SU-DHL-6 (cell line): ENCODE measurements at regions not wholly inside any gene's neighbourhood (a gene's known extent, or its start where the extent isn't known, plus 50 kb on each side); places are given as distances from the start of the nearest gene placed in this dataset.

Experiments
- H2AFZ ChIP-seq: fragments of 200-600 bp; sonication (generic); 2 replicates; pipeline ENCODE4 v1.6.1; 2014; ENCODE audit warnings: low read depth, mild to moderate bottlenecking, moderate library complexity, mixed read lengths, antibody characterized with exemption, low read length; ENCODE audit not compliant: severe bottlenecking
- H3F3A ChIP-seq: fragments of 200-600 bp; shearing (Covaris generic); 2 replicates; pipeline ENCODE4 v1.6.0; 2016; ENCODE audit warnings: antibody characterized with exemption, mild to moderate bottlenecking; ENCODE audit not compliant: insufficient read depth
- H3K27ac ChIP-seq: fragments of 200-600 bp; sonication (generic); 2 replicates; pipeline ENCODE4 v1.5.1; 2016; ENCODE audit warnings: low read depth, mild to moderate bottlenecking, low read length, moderate library complexity, mixed read lengths
- H3K27me3 ChIP-seq: fragments of 200-600 bp; sonication (generic), shearing (Covaris generic); 2 replicates; pipeline ENCODE4 v1.6.0; 2014; ENCODE audit warnings: mild to moderate bottlenecking, low read length
- H3K36me3 ChIP-seq: fragments of 200-600 bp; sonication (generic); 2 replicates; pipeline ENCODE4 v1.6.1; 2014; ENCODE audit warnings: mild to moderate bottlenecking, low read length, mixed read lengths
- H3K4me2 ChIP-seq: fragments of 300-600, 200-600 bp; shearing (Covaris generic), sonication (generic); 2 replicates; pipeline ENCODE4 v1.6.0; 2014; ENCODE audit warnings: low read length, low read depth, mild to moderate bottlenecking; ENCODE audit not compliant: poor library complexity, severe bottlenecking
- H3K4me3 ChIP-seq: fragments of 200-600 bp; sonication (generic); 2 replicates; pipeline ENCODE4 v1.5.1; 2014; ENCODE audit warnings: antibody characterized with exemption, low read length, mild to moderate bottlenecking, mixed read lengths; ENCODE audit not compliant: insufficient read depth, poor library complexity, severe bottlenecking
- H3K79me2 ChIP-seq: fragments of 200-600 bp; sonication (generic); 2 replicates; pipeline ENCODE4 v1.6.1; 2014; ENCODE audit warnings: mild to moderate bottlenecking, low read length, moderate library complexity; ENCODE audit not compliant: insufficient read depth
- H3K9ac ChIP-seq: fragments of 200-600 bp; sonication (generic); 2 replicates; pipeline ENCODE4 v1.7.0; 2014; ENCODE audit warnings: mild to moderate bottlenecking, low read length
- H3K9me2 ChIP-seq: fragments of 200-600 bp; sonication (generic); replicated peaks from 2 replicates; pipeline ENCODE4 v1.6.1; 2014; ENCODE audit warnings: low read length; ENCODE audit not compliant: insufficient read depth
- H3K9me3 ChIP-seq: fragments of 200-600 bp; sonication (generic); 2 replicates; pipeline ENCODE4 v1.6.1; 2014; ENCODE audit warnings: low read length, mixed read lengths; ENCODE audit not compliant: insufficient read depth
- H4K20me1 ChIP-seq: fragments of 200-600 bp; sonication (generic); 2 replicates; pipeline ENCODE4 v1.6.1; 2014; ENCODE audit warnings: low read depth, mild to moderate bottlenecking, antibody characterized with exemption, low read length, moderate library complexity, mixed read lengths
- EZH2phosphoT487 ChIP-seq: fragments of 200-600 bp; sonication (generic), shearing (Covaris generic); conservative IDR thresholded peaks from 2 replicates; pipeline ENCODE4 v1.6.1; 2018; ENCODE audit warnings: mild to moderate bottlenecking, antibody characterized with exemption, low read length, moderate library complexity, mixed read lengths
- TF ChIP-seq, protein P1 (sequence below): fragments of 200-600 bp; sonication (generic); IDR thresholded peaks from one replicate; pipeline ENCODE4 v1.5.1; 2017; ENCODE audit warnings: antibody characterized with exemption, mild to moderate bottlenecking, low read length, moderate library complexity; ENCODE audit not compliant: insufficient read depth, poor library complexity, severe bottlenecking

DNA sequence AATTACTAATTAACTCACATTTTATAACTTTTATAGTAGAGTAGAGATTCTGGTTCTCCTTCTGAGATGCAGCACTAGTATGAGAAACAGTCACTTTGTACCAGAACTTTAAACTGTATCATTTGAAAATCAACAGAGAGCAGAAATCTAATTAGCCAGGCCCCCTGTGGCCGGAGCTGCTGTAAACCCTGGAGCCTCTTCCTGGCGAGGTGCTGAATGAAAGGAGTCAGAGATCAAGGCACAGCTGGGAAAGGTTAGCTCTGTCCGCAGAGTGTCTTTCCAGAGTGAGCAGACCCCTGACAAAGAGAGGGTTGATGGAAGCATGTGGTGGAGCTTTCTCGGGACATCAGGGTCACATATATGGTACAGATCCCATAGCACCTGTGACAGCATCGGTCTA lies 703.8 kb downstream of the RFPL4B start:
- no peak overlapping the region for H2AFZ ChIP-seq
- H3K27me3 ChIP-seq, result no peaks in the 10 kb centered on the region
- no peak for TF ChIP-seq EZH2phosphoT487
- TF ChIP-seq, protein P1, sequence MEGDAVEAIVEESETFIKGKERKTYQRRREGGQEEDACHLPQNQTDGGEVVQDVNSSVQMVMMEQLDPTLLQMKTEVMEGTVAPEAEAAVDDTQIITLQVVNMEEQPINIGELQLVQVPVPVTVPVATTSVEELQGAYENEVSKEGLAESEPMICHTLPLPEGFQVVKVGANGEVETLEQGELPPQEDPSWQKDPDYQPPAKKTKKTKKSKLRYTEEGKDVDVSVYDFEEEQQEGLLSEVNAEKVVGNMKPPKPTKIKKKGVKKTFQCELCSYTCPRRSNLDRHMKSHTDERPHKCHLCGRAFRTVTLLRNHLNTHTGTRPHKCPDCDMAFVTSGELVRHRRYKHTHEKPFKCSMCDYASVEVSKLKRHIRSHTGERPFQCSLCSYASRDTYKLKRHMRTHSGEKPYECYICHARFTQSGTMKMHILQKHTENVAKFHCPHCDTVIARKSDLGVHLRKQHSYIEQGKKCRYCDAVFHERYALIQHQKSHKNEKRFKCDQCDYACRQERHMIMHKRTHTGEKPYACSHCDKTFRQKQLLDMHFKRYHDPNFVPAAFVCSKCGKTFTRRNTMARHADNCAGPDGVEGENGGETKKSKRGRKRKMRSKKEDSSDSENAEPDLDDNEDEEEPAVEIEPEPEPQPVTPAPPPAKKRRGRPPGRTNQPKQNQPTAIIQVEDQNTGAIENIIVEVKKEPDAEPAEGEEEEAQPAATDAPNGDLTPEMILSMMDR, result no peak
- no peak overlapping the region for H3K4me3 ChIP-seq
- H3K79me2 ChIP-seq, result no peaks in the 10 kb centered on the region
- no peaks in the 10 kb centered on the region for H3K9me2 ChIP-seq
- H4K20me1 ChIP-seq, result no peaks in the 10 kb centered on the region
- H3K36me3 ChIP-seq, result no peaks in the 10 kb centered on the region
- no peak overlapping the region for H3K9ac ChIP-seq
- H3K9me3 ChIP-seq, result no peaks in the 10 kb centered on the region
- H3F3A ChIP-seq, result no peaks in the 10 kb centered on the region
- H3K27ac ChIP-seq, result no peak overlapping the region
- H3K4me2 ChIP-seq, result no peak overlapping the region

DNA sequence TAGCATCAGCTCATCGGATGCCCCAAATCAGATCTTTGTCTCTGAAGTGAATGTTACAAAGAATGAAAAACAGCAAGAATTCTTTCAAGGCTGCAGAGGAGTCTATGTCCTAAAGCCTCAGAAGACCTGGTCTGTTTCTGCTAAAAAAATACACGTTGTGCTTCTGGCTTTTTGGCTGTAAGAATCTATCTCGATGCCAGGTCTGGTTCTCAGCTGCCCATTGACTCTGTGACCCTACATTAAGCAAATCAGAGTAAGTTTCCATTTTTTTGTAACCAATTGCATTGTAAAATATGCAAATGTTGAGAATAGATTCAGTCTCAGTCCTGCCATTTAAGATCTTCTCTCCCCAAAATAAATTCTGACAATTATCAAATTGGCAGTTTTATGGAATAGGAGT lies 705.4 kb downstream of the RFPL4B start:
- H3K9ac ChIP-seq, result no peak overlapping the region
- no peaks in the 10 kb centered on the region for H3F3A ChIP-seq
- no peak overlapping the region for H3K4me2 ChIP-seq
- H4K20me1 ChIP-seq, result no peaks in the 10 kb centered on the region
- no peaks in the 10 kb centered on the region for H3K27me3 ChIP-seq
- H3K4me3 ChIP-seq, result no peak overlapping the region
- no peaks in the 10 kb centered on the region for H3K36me3 ChIP-seq
- no peaks in the 10 kb centered on the region for H3K79me2 ChIP-seq
- no peak for TF ChIP-seq EZH2phosphoT487
- TF ChIP-seq, protein P1, result no peak
- H2AFZ ChIP-seq, result no peak overlapping the region
- H3K9me3 ChIP-seq, result no peaks in the 10 kb centered on the region
- no peak overlapping the region for H3K27ac ChIP-seq
- no peaks in the 10 kb centered on the region for H3K9me2 ChIP-seq

DNA sequence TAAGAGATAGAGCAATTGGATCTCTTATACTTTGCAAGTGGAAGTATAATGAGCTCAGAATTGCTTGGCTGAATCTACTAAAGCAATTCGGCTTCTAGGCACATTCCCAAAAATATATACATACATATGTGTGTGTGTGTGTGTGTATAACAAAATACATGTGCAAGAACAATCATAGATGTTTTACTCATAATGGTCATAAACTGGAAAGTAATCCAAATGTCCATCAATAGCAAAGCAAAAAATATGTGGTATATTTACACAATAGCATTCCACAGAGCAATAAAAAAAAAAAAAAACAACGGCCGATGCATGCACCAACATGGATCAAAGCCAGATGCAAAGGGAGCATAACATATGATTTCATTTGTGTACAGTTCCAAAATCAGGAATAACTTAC lies 707.9 kb downstream of the RFPL4B start:
- Histone ChIP-seq H2AFZ (no peak overlapping the region), H3K27ac (no peak overlapping the region), H3K9me2 (no peaks in the 10 kb centered on the region), H3F3A (no peaks in the 10 kb centered on the region), H3K36me3 (no peaks in the 10 kb centered on the region), H4K20me1 (no peaks in the 10 kb centered on the region), H3K4me3 (no peak overlapping the region), H3K9ac (no peak overlapping the region), H3K9me3 (no peaks in the 10 kb centered on the region), H3K4me2 (no peak overlapping the region), H3K79me2 (no peaks in the 10 kb centered on the region), H3K27me3 (no peaks in the 10 kb centered on the region)
- no peak for TF ChIP-seq EZH2phosphoT487
- TF ChIP-seq, protein P1, result no peak
